Astrocyte (in vitro differentiated cells and primary cell): ENCODE measurements at regions not wholly inside any gene's neighbourhood (a gene's known extent, or its start where the extent isn't known, plus 50 kb on each side); places are given as distances from the start of the nearest gene placed in this dataset.

Experiments used
- CTCF ChIP-seq: IDR thresholded peaks from 2 replicates; pipeline ENCODE4 v1.5.1; 2011; ENCODE audit warnings: low read depth, mild to moderate bottlenecking, inconsistent platforms, low read length, moderate library complexity; ENCODE audit not compliant: insufficient read depth
- EZH2 ChIP-seq: IDR thresholded peaks from 2 replicates; pipeline ENCODE4 v1.6.1; 2012; ENCODE audit warnings: mild to moderate bottlenecking, low read length, inconsistent platforms; ENCODE audit not compliant: insufficient read depth

- TF ChIP-seq CTCF, result no peak
- TF ChIP-seq EZH2, result no peak
These were observed 293.6 kb upstream of the TNC start for GRCh38 chr9:115411516-115411915.
